ENCODE measurements at regions not wholly inside any gene's neighbourhood (a gene's known extent, or its start where the extent isn't known, plus 50 kb on each side); places are given as distances from the start of the nearest gene placed in this dataset.

GRCh38 chr3:22908989-22909507, 294.1 kb upstream of the UBE2E2 start:
- no peak for DNase-seq

GRCh38 chr3:22916933-22917332, 286.2 kb upstream of the UBE2E2 start:
- no peak for DNase-seq

GRCh38 chr3:22920006-22920405, 283.1 kb upstream of the UBE2E2 start:
- no peak for DNase-seq

GRCh38 chr3:22922317-22922716, 280.8 kb upstream of the UBE2E2 start:
- DNase-seq = no peak

- DNase-seq = no peak
Observed at GRCh38 chr3:22923711-22924110, 279.4 kb upstream of the UBE2E2 start.

- DNase-seq = no peak
Observed at GRCh38 chr3:22928216-22929110, 274.7 kb upstream of the UBE2E2 start.

- no peak for DNase-seq
Observed at GRCh38 chr3:22933051-22933840, 269.9 kb upstream of the UBE2E2 start.

GRCh38 chr3:22933841-22934116, 269.3 kb upstream of the UBE2E2 start:
- no peak for DNase-seq

- no peak for DNase-seq
Observed at GRCh38 chr3:22935040-22935439, 268.1 kb upstream of the UBE2E2 start.

GRCh38 chr3:22937536-22937935, 265.6 kb upstream of the UBE2E2 start:
- DNase-seq = no peak

- DNase-seq = no peak
Observed at GRCh38 chr3:22938739-22939138, 264.4 kb upstream of the UBE2E2 start.

- DNase-seq = no peak
Observed at GRCh38 chr3:22939349-22939748, 263.8 kb upstream of the UBE2E2 start.

- DNase-seq = no peak
Observed at GRCh38 chr3:22940285-22940684, 262.8 kb upstream of the UBE2E2 start.

GRCh38 chr3:22942981-22943380, 260.1 kb upstream of the UBE2E2 start:
- no peak for DNase-seq

- no peak for DNase-seq
Observed at GRCh38 chr3:22947851-22948250, 255.3 kb upstream of the UBE2E2 start.

- no peak for DNase-seq
Observed at GRCh38 chr3:22951910-22952309, 251.2 kb upstream of the UBE2E2 start.

- no peak for DNase-seq
Observed at GRCh38 chr3:22952860-22953259, 250.3 kb upstream of the UBE2E2 start.

- no peak for DNase-seq
Observed at GRCh38 chr3:22959593-22959992, 243.5 kb upstream of the UBE2E2 start.

GRCh38 chr3:22960105-22960984, 242.8 kb upstream of the UBE2E2 start:
- DNase-seq = no peak

- DNase-seq = no peak
Observed at GRCh38 chr3:22962244-22962643, 240.9 kb upstream of the UBE2E2 start.

GRCh38 chr3:22966349-22966748, 236.8 kb upstream of the UBE2E2 start:
- DNase-seq = no peak

- DNase-seq = no peak
Observed at GRCh38 chr3:22969276-22969675, 233.9 kb upstream of the UBE2E2 start.

GRCh38 chr3:22971497-22971896, 231.6 kb upstream of the UBE2E2 start:
- DNase-seq = no peak
